CD1c-positive myeloid dendritic cell (primary cell): ENCODE measurements at regions not wholly inside any gene's neighbourhood (a gene's known extent, or its start where the extent isn't known, plus 50 kb on each side); places are given as distances from the start of the nearest gene placed in this dataset.

Experiments
- DNase-seq: peaks from one replicate; pipeline ENCODE4 v3.0.0-alpha.2; 2016; ENCODE audit errors: extremely low spot score

- no peak for DNase-seq
Observed at GRCh38 chr5:139733698-139734538, 61.7 kb upstream of the PSD2 start.

- no peak for DNase-seq
Observed at GRCh38 chr5:139734539-139734916, 61.1 kb upstream of the PSD2 start.

- no peak for DNase-seq
Observed at GRCh38 chr5:139738193-139739149, 57.1 kb upstream of the PSD2 start.

- no peak for DNase-seq
Observed at GRCh38 chr5:139739150-139739974, 56.2 kb upstream of the PSD2 start.

GRCh38 chr5:139740138-139740991 lies 55.2 kb upstream of the PSD2 start:
- no peak for DNase-seq

GRCh38 chr5:139740992-139741672 lies 54.5 kb upstream of the PSD2 start:
- DNase-seq, result no peak

- no peak for DNase-seq
Observed at GRCh38 chr5:139741823-139742172, 53.8 kb upstream of the PSD2 start.

GRCh38 chr5:139742173-139742903 lies 53.3 kb upstream of the PSD2 start:
- no peak for DNase-seq

- DNase-seq, result no peak
Observed at GRCh38 chr5:139743001-139743771, 52.4 kb upstream of the PSD2 start.

GRCh38 chr5:139743804-139744203 lies 51.8 kb upstream of the PSD2 start:
- DNase-seq, result no peak

- no peak for DNase-seq
Observed at GRCh38 chr5:139744471-139745131, 51.0 kb upstream of the PSD2 start.

GRCh38 chr5:139745132-139745799 lies 50.3 kb upstream of the PSD2 start:
- peak; percentile 61 for DNase-seq

- peak; percentile 66 for DNase-seq
Observed at GRCh38 chr5:139745800-139746690, 49.6 kb upstream of the PSD2 start.
